ENCODE measurements at regions not wholly inside any gene's neighbourhood (a gene's known extent, or its start where the extent isn't known, plus 50 kb on each side); places are given as distances from the start of the nearest gene placed in this dataset.

- no CpG with 5 or more reads among the region's 3 CpGs for WGBS, 2 donors (ENCODE audit: extremely low coverage in 2 of 2, insufficient read length in 2 of 2, insufficient replicate concordance in 1 of 2)
- H3K9me3 ChIP-seq (replicated peaks in 1 of 2; ENCODE audit: control insufficient read depth in 2 of 2, insufficient read depth in 1 of 2, low read depth in 1 of 2, low read length in 2 of 2) = no peaks in the 10 kb centered on the region
Observed at GRCh38 chr11:112785719-112786118, 175.5 kb upstream of the NCAM1 start.

GRCh38 chr11:112786196-112786595 lies 175.0 kb upstream of the NCAM1 start:
- no peaks in the 10 kb centered on the region for H3K27me3 ChIP-seq (ENCODE audit: control insufficient read depth in 3 of 3, insufficient read depth in 3 of 3, low read depth in 1 of 3, low read length in 3 of 3)
- H3K18ac ChIP-seq (ENCODE audit: low read length) = no peak overlapping the region
- no peak for DNase-seq (ENCODE audit: low spot score)
- H2BK15ac ChIP-seq (ENCODE audit: low read length) = no peak overlapping the region
- no peak overlapping the region for H2BK120ac ChIP-seq (ENCODE audit: low read depth, low read length)
- WGBS, 2 donors (ENCODE audit: extremely low coverage in 2 of 2, insufficient read length in 2 of 2, insufficient replicate concordance in 1 of 2) = no CpG with 5 or more reads among the region's 3 CpGs
- H2BK12ac ChIP-seq (ENCODE audit: low read length) = no peak overlapping the region
- H3K4ac ChIP-seq (ENCODE audit: low read length) = no peak overlapping the region
- H3K4me3 ChIP-seq (ENCODE audit: low read length in 2 of 2) = no peak overlapping the region
- no peaks in the 10 kb centered on the region for H3K9me3 ChIP-seq (replicated peaks in 1 of 2; ENCODE audit: control insufficient read depth in 2 of 2, insufficient read depth in 1 of 2, low read depth in 1 of 2, low read length in 2 of 2)
- H3K14ac ChIP-seq (ENCODE audit: low read length) = no peak overlapping the region
- no peaks in the 10 kb centered on the region for H3K4me1 ChIP-seq (ENCODE audit: control insufficient read depth in 2 of 2, insufficient read depth in 1 of 2, low read depth in 1 of 2, low read length in 2 of 2)
- H3K79me1 ChIP-seq (ENCODE audit: low read depth, low read length) = no peaks in the 10 kb centered on the region
- H2AFZ ChIP-seq (ENCODE audit: low read length) = no peak overlapping the region
- no peak overlapping the region for H3K23ac ChIP-seq (ENCODE audit: low read depth, low read length, poor library complexity)
- no peak overlapping the region for H4K91ac ChIP-seq (ENCODE audit: low read depth, low read length, poor library complexity)
- no peak overlapping the region for H2BK5ac ChIP-seq (ENCODE audit: low read length)
- no peaks in the 10 kb centered on the region for H3K36me3 ChIP-seq (replicated peaks in 1 of 2; ENCODE audit: control insufficient read depth in 2 of 2, insufficient read depth in 2 of 2, low read length in 2 of 2)
- H2AK5ac ChIP-seq (ENCODE audit: low read depth, low read length) = no peak overlapping the region
- no peak overlapping the region for H3K9ac ChIP-seq (ENCODE audit: low read depth, low read length, poor library complexity)
- no peak overlapping the region for H4K8ac ChIP-seq (ENCODE audit: low read depth, low read length)
- no peak overlapping the region for H3K27ac ChIP-seq (replicated peaks; ENCODE audit: low read length)
- H3K4me2 ChIP-seq (ENCODE audit: insufficient read depth, low read length, poor library complexity, severe bottlenecking) = no peak overlapping the region

More at GRCh38 chr11:112785719-112786118, 175.5 kb upstream of the NCAM1 start:
- Histone ChIP-seq H2BK5ac (ENCODE audit: low read length) (no peak overlapping the region), H3K18ac (ENCODE audit: low read length) (no peak overlapping the region), H2BK15ac (ENCODE audit: low read length) (no peak overlapping the region), H3K79me1 (ENCODE audit: low read depth, low read length) (no peaks in the 10 kb centered on the region), H3K4ac (ENCODE audit: low read length) (no peak overlapping the region), H2BK120ac (ENCODE audit: low read depth, low read length) (no peak overlapping the region), H3K9ac (ENCODE audit: low read depth, low read length, poor library complexity) (no peak overlapping the region), H3K36me3 (replicated peaks in 1 of 2; ENCODE audit: control insufficient read depth in 2 of 2, insufficient read depth in 2 of 2, low read length in 2 of 2) (no peaks in the 10 kb centered on the region), H3K23ac (ENCODE audit: low read depth, low read length, poor library complexity) (no peak overlapping the region), H3K27me3 (ENCODE audit: control insufficient read depth in 3 of 3, insufficient read depth in 3 of 3, low read depth in 1 of 3, low read length in 3 of 3) (no peaks in the 10 kb centered on the region), H3K4me2 (ENCODE audit: insufficient read depth, low read length, poor library complexity, severe bottlenecking) (no peak overlapping the region), H2AK5ac (ENCODE audit: low read depth, low read length) (no peak overlapping the region), H3K27ac (replicated peaks; ENCODE audit: low read length) (no peak overlapping the region), H4K8ac (ENCODE audit: low read depth, low read length) (no peak overlapping the region), H2AFZ (ENCODE audit: low read length) (no peak overlapping the region), H3K14ac (ENCODE audit: low read length) (no peak overlapping the region), H2BK12ac (ENCODE audit: low read length) (no peak overlapping the region), H4K91ac (ENCODE audit: low read depth, low read length, poor library complexity) (no peak overlapping the region), H3K4me3 (ENCODE audit: low read length in 2 of 2) (no peak overlapping the region), H3K4me1 (ENCODE audit: control insufficient read depth in 2 of 2, insufficient read depth in 1 of 2, low read depth in 1 of 2, low read length in 2 of 2) (no peaks in the 10 kb centered on the region)
- DNase-seq (ENCODE audit: low spot score) = no peak

GRCh38 chr11:112786886-112787530 lies 174.2 kb upstream of the NCAM1 start:
- no peaks in the 10 kb centered on the region for H3K36me3 ChIP-seq (replicated peaks in 1 of 2; ENCODE audit: control insufficient read depth in 2 of 2, insufficient read depth in 2 of 2, low read length in 2 of 2)
- H3K14ac ChIP-seq (ENCODE audit: low read length) = no peak overlapping the region
- no peak overlapping the region for H3K23ac ChIP-seq (ENCODE audit: low read depth, low read length, poor library complexity)
- H2AK5ac ChIP-seq (ENCODE audit: low read depth, low read length) = no peak overlapping the region
- no peak overlapping the region for H3K4me3 ChIP-seq (ENCODE audit: low read length in 2 of 2)
- H3K27me3 ChIP-seq (ENCODE audit: control insufficient read depth in 3 of 3, insufficient read depth in 3 of 3, low read depth in 1 of 3, low read length in 3 of 3) = no peaks in the 10 kb centered on the region
- H4K8ac ChIP-seq (ENCODE audit: low read depth, low read length) = no peak overlapping the region
- no peak for DNase-seq (ENCODE audit: low spot score)
- no peak overlapping the region for H2BK5ac ChIP-seq (ENCODE audit: low read length)
- no peak overlapping the region for H3K27ac ChIP-seq (replicated peaks; ENCODE audit: low read length)
- no peak overlapping the region for H4K91ac ChIP-seq (ENCODE audit: low read depth, low read length, poor library complexity)
- H3K79me1 ChIP-seq (ENCODE audit: low read depth, low read length) = no peaks in the 10 kb centered on the region
- no peak overlapping the region for H2BK12ac ChIP-seq (ENCODE audit: low read length)
- H3K4me2 ChIP-seq (ENCODE audit: insufficient read depth, low read length, poor library complexity, severe bottlenecking) = no peak overlapping the region
- H3K18ac ChIP-seq (ENCODE audit: low read length) = no peak overlapping the region
- no peak overlapping the region for H2BK120ac ChIP-seq (ENCODE audit: low read depth, low read length)
- WGBS, 2 donors (ENCODE audit: extremely low coverage in 2 of 2, insufficient read length in 2 of 2, insufficient replicate concordance in 1 of 2) = no CpG with 5 or more reads among the region's 5 CpGs
- no peak overlapping the region for H3K9ac ChIP-seq (ENCODE audit: low read depth, low read length, poor library complexity)
- no peaks in the 10 kb centered on the region for H3K4me1 ChIP-seq (ENCODE audit: control insufficient read depth in 2 of 2, insufficient read depth in 1 of 2, low read depth in 1 of 2, low read length in 2 of 2)
- no peak overlapping the region for H2BK15ac ChIP-seq (ENCODE audit: low read length)
- no peak overlapping the region for H3K4ac ChIP-seq (ENCODE audit: low read length)
- H2AFZ ChIP-seq (ENCODE audit: low read length) = no peak overlapping the region
- no peaks in the 10 kb centered on the region for H3K9me3 ChIP-seq (replicated peaks in 1 of 2; ENCODE audit: control insufficient read depth in 2 of 2, insufficient read depth in 1 of 2, low read depth in 1 of 2, low read length in 2 of 2)

GRCh38 chr11:112789481-112789880 lies 171.7 kb upstream of the NCAM1 start:
- no peak for DNase-seq (ENCODE audit: low spot score)
- no peak overlapping the region for H3K9ac ChIP-seq (ENCODE audit: low read depth, low read length, poor library complexity)
- H4K91ac ChIP-seq (ENCODE audit: low read depth, low read length, poor library complexity) = no peak overlapping the region
- no peaks in the 10 kb centered on the region for H3K4me1 ChIP-seq (ENCODE audit: control insufficient read depth in 2 of 2, insufficient read depth in 1 of 2, low read depth in 1 of 2, low read length in 2 of 2)
- no peak overlapping the region for H3K18ac ChIP-seq (ENCODE audit: low read length)
- no peak overlapping the region for H3K4me2 ChIP-seq (ENCODE audit: insufficient read depth, low read length, poor library complexity, severe bottlenecking)
- H2AK5ac ChIP-seq (ENCODE audit: low read depth, low read length) = no peak overlapping the region
- H2BK12ac ChIP-seq (ENCODE audit: low read length) = no peak overlapping the region
- no peaks in the 10 kb centered on the region for H3K27me3 ChIP-seq (ENCODE audit: control insufficient read depth in 3 of 3, insufficient read depth in 3 of 3, low read depth in 1 of 3, low read length in 3 of 3)
- no peak overlapping the region for H3K14ac ChIP-seq (ENCODE audit: low read length)
- no peak overlapping the region for H2BK15ac ChIP-seq (ENCODE audit: low read length)
- no peaks in the 10 kb centered on the region for H3K36me3 ChIP-seq (replicated peaks in 1 of 2; ENCODE audit: control insufficient read depth in 2 of 2, insufficient read depth in 2 of 2, low read length in 2 of 2)
- H3K79me1 ChIP-seq (ENCODE audit: low read depth, low read length) = no peaks in the 10 kb centered on the region
- no peak overlapping the region for H3K23ac ChIP-seq (ENCODE audit: low read depth, low read length, poor library complexity)
- no peak overlapping the region for H2AFZ ChIP-seq (ENCODE audit: low read length)
- WGBS, 2 donors (ENCODE audit: extremely low coverage in 2 of 2, insufficient read length in 2 of 2, insufficient replicate concordance in 1 of 2) = no CpG with 5 or more reads among the region's 3 CpGs
- no peak overlapping the region for H3K27ac ChIP-seq (replicated peaks; ENCODE audit: low read length)
- H2BK120ac ChIP-seq (ENCODE audit: low read depth, low read length) = no peak overlapping the region
- H3K4ac ChIP-seq (ENCODE audit: low read length) = no peak overlapping the region
- no peak overlapping the region for H2BK5ac ChIP-seq (ENCODE audit: low read length)
- no peaks in the 10 kb centered on the region for H3K9me3 ChIP-seq (replicated peaks in 1 of 2; ENCODE audit: control insufficient read depth in 2 of 2, insufficient read depth in 1 of 2, low read depth in 1 of 2, low read length in 2 of 2)
- no peak overlapping the region for H3K4me3 ChIP-seq (ENCODE audit: low read length in 2 of 2)
- no peak overlapping the region for H4K8ac ChIP-seq (ENCODE audit: low read depth, low read length)

Data from neuronal stem cell (in vitro differentiated cells).